Stimulated activated effector memory CD8-positive, alpha-beta T cell treated with anti-CD3 and anti-CD28 coated beads, Interleukin-12 subunit alpha, Interleukin-12 subunit beta, amount 100 ng/mL, for 72 hours (primary cell): ENCODE measurements at regions not wholly inside any gene's neighbourhood (a gene's known extent, or its start where the extent isn't known, plus 50 kb on each side); places are given as distances from the start of the nearest gene placed in this dataset.
A peak's percentile ranks its signal among the peaks of the same experiment; 100 is the strongest.

Source experiments
- ATAC-seq: fragments of 150-1000 bp; cut with Tn5 transposase; 2 replicates; pipeline ENCODE4 v1.10.0; 2021
- DNase-seq, 2 donors: peaks; one replicate each; pipeline ENCODE4 v3.0.0; 2021 to 2022; ENCODE audit warnings: low spot score in 2 of 2
- H3K27ac Mint-ChIP-seq: one replicate; pipeline ENCODE4 v1.8.0; 2022; ENCODE audit warnings: mild to moderate bottlenecking, mixed read lengths
- H3K36me3 Mint-ChIP-seq: one replicate; pipeline ENCODE4 v1.8.0; 2022; ENCODE audit warnings: mild to moderate bottlenecking, mixed read lengths
- H3K4me1 Mint-ChIP-seq: one replicate; pipeline ENCODE4 v1.8.0; 2022; ENCODE audit warnings: mixed read lengths
- H3K4me3 Mint-ChIP-seq: one replicate; pipeline ENCODE4 v1.8.0; 2022; ENCODE audit warnings: mild to moderate bottlenecking, mixed read lengths
- H3K9me3 Mint-ChIP-seq: one replicate; pipeline ENCODE4 v1.8.0; 2022; ENCODE audit warnings: mixed read lengths

GRCh38 chrX:69299285-69299684 is 134.0 kb upstream of the PJA1 start:
- Mint-ChIP-seq H3K36me3 (no peaks in the 10 kb centered on the region), H3K4me1 (no peaks in the 10 kb centered on the region), H3K9me3 (no peaks in the 10 kb centered on the region), H3K27ac (no peak overlapping the region), H3K4me3 (no peak overlapping the region)
- no peak for DNase-seq
- no peak for ATAC-seq

GRCh38 chrX:69298466-69299140 is 133.3 kb upstream of the PJA1 start:
- ATAC-seq (no peak), DNase-seq (no peak)
- Mint-ChIP-seq H3K4me3 (no peak overlapping the region), H3K4me1 (no peaks in the 10 kb centered on the region), H3K36me3 (no peaks in the 10 kb centered on the region), H3K9me3 (no peaks in the 10 kb centered on the region), H3K27ac (no peak overlapping the region)

GRCh38 chrX:69297506-69297905 is 132.3 kb upstream of the PJA1 start:
- no peaks in the 10 kb centered on the region for H3K4me1 Mint-ChIP-seq
- no peaks in the 10 kb centered on the region for H3K36me3 Mint-ChIP-seq
- no peak overlapping the region for H3K27ac Mint-ChIP-seq
- ATAC-seq: no peak
- no peaks in the 10 kb centered on the region for H3K9me3 Mint-ChIP-seq
- no peak overlapping the region for H3K4me3 Mint-ChIP-seq
- no peak for DNase-seq

GRCh38 chrX:69293776-69294601 is 128.7 kb upstream of the PJA1 start:
- Mint-ChIP-seq H3K9me3 (no peaks in the 10 kb centered on the region), H3K36me3 (no peaks in the 10 kb centered on the region), H3K4me1 (no peaks in the 10 kb centered on the region), H3K27ac (no peak overlapping the region), H3K4me3 (no peak overlapping the region)
- DNase-seq: no peak
- ATAC-seq: no peak

- Mint-ChIP-seq H3K4me3 (no peak overlapping the region), H3K4me1 (no peaks in the 10 kb centered on the region), H3K27ac (no peak overlapping the region), H3K9me3 (no peaks in the 10 kb centered on the region), H3K36me3 (no peaks in the 10 kb centered on the region)
- ATAC-seq (no peak), DNase-seq (no peak)
Observed at GRCh38 chrX:69291116-69291515, 125.9 kb upstream of the PJA1 start.

GRCh38 chrX:69290292-69290691 is 125.0 kb upstream of the PJA1 start:
- Mint-ChIP-seq H3K4me3 (no peak overlapping the region), H3K9me3 (no peaks in the 10 kb centered on the region), H3K27ac (no peak overlapping the region), H3K36me3 (no peaks in the 10 kb centered on the region), H3K4me1 (no peaks in the 10 kb centered on the region)
- ATAC-seq (no peak), DNase-seq (no peak)

- Mint-ChIP-seq H3K4me1 (no peaks in the 10 kb centered on the region), H3K4me3 (no peak overlapping the region), H3K27ac (no peak overlapping the region), H3K9me3 (no peaks in the 10 kb centered on the region), H3K36me3 (no peaks in the 10 kb centered on the region)
- ATAC-seq (no peak), DNase-seq (no peak)
Observed at GRCh38 chrX:69289793-69290123, 124.5 kb upstream of the PJA1 start.

GRCh38 chrX:69289046-69289792 is 124.0 kb upstream of the PJA1 start:
- no peaks in the 10 kb centered on the region for H3K9me3 Mint-ChIP-seq
- H3K4me1 Mint-ChIP-seq: no peaks in the 10 kb centered on the region
- H3K4me3 Mint-ChIP-seq: no peak overlapping the region
- no peak for DNase-seq
- no peak for ATAC-seq
- no peaks in the 10 kb centered on the region for H3K36me3 Mint-ChIP-seq
- H3K27ac Mint-ChIP-seq: no peak overlapping the region

GRCh38 chrX:69287095-69287494 is 121.8 kb upstream of the PJA1 start:
- H3K27ac Mint-ChIP-seq: no peak overlapping the region
- no peak overlapping the region for H3K4me3 Mint-ChIP-seq
- ATAC-seq (no peak), DNase-seq (no peak)
- no peaks in the 10 kb centered on the region for H3K4me1 Mint-ChIP-seq
- H3K9me3 Mint-ChIP-seq: no peaks in the 10 kb centered on the region
- no peaks in the 10 kb centered on the region for H3K36me3 Mint-ChIP-seq

- no peaks in the 10 kb centered on the region for H3K36me3 Mint-ChIP-seq
- no peak overlapping the region for H3K27ac Mint-ChIP-seq
- no peak for ATAC-seq
- H3K4me3 Mint-ChIP-seq: no peak overlapping the region
- no peaks in the 10 kb centered on the region for H3K9me3 Mint-ChIP-seq
- no peaks in the 10 kb centered on the region for H3K4me1 Mint-ChIP-seq
- no peak for DNase-seq
Observed at GRCh38 chrX:69286565-69286906, 121.3 kb upstream of the PJA1 start.

GRCh38 chrX:69285881-69286564 is 120.8 kb upstream of the PJA1 start:
- peak overlapping the region; percentile 30 for H3K4me3 Mint-ChIP-seq
- H3K36me3 Mint-ChIP-seq: no peaks in the 10 kb centered on the region
- no peaks in the 10 kb centered on the region for H3K4me1 Mint-ChIP-seq
- DNase-seq (peak; percentile 30 to 67), ATAC-seq (peak; percentile 55)
- H3K9me3 Mint-ChIP-seq: no peaks in the 10 kb centered on the region
- H3K27ac Mint-ChIP-seq: no peak overlapping the region

GRCh38 chrX:69285401-69285877 is 120.2 kb upstream of the PJA1 start:
- Mint-ChIP-seq H3K4me3 (peak overlapping the region; percentile 30), H3K4me1 (no peaks in the 10 kb centered on the region), H3K27ac (no peak overlapping the region), H3K9me3 (no peaks in the 10 kb centered on the region), H3K36me3 (no peaks in the 10 kb centered on the region)
- ATAC-seq: no peak
- no peak for DNase-seq

- DNase-seq (no peak), ATAC-seq (no peak)
- Mint-ChIP-seq H3K36me3 (no peaks in the 10 kb centered on the region), H3K4me3 (no peak overlapping the region), H3K9me3 (no peaks in the 10 kb centered on the region), H3K27ac (no peak overlapping the region), H3K4me1 (no peaks in the 10 kb centered on the region)
Observed at GRCh38 chrX:69284491-69284890, 119.2 kb upstream of the PJA1 start.

- DNase-seq: no peak
- H3K36me3 Mint-ChIP-seq: no peaks in the 10 kb centered on the region
- no peaks in the 10 kb centered on the region for H3K9me3 Mint-ChIP-seq
Observed at GRCh38 chrX:69282893-69283690, 117.8 kb upstream of the PJA1 start.

GRCh38 chrX:69280933-69281332 is 115.7 kb upstream of the PJA1 start:
- H3K27ac Mint-ChIP-seq: no peak overlapping the region
- no peak overlapping the region for H3K4me3 Mint-ChIP-seq

More at GRCh38 chrX:69282893-69283690, 117.8 kb upstream of the PJA1 start:
- ATAC-seq: no peak
- Mint-ChIP-seq H3K4me1 (no peaks in the 10 kb centered on the region), H3K4me3 (no peak overlapping the region), H3K27ac (no peak overlapping the region)

More at GRCh38 chrX:69280933-69281332, 115.7 kb upstream of the PJA1 start:
- no peaks in the 10 kb centered on the region for H3K36me3 Mint-ChIP-seq
- ATAC-seq (no peak), DNase-seq (no peak)
- H3K9me3 Mint-ChIP-seq: no peaks in the 10 kb centered on the region
- no peaks in the 10 kb centered on the region for H3K4me1 Mint-ChIP-seq
